GM20000 (cell line): ENCODE measurements at regions not wholly inside any gene's neighbourhood (a gene's known extent, or its start where the extent isn't known, plus 50 kb on each side); places are given as distances from the start of the nearest gene placed in this dataset.

Source experiments
- DNase-seq: peaks from one replicate; pipeline ENCODE4 v3.0.0; 2012; ENCODE audit warnings: low spot score
- CTCF ChIP-seq: IDR thresholded peaks from 2 replicates; pipeline ENCODE4 v1.5.1; 2012; ENCODE audit warnings: mild to moderate bottlenecking, control low read depth; ENCODE audit errors: extremely low read depth, missing control alignments

GRCh38 chr9:1757186-1757585, 258.0 kb upstream of the SMARCA2 start:
- no peak for TF ChIP-seq CTCF
- DNase-seq, result no peak

DNA sequence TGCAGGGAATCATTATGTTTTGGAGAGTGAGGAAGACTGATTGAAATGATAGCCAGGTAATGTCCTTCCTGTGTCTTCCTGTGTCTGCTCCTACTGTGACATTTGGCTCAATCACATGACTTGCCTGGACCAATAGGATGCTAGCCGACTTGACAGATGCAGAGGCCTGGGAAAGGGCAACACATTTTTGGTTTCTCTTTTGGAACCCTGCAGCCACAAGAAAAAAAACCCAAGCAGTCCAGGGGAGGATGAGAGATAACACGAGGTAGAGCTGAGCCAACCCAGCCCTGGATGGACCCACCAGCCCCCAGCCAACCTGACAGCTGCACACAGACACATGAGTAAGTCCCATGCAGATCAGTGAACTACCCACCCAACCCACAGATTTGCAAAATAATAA, 256.1 kb upstream of the SMARCA2 start:
- DNase-seq, result peak; percentile 44
- no peak for TF ChIP-seq CTCF

GRCh38 chr9:1759771-1760300, 255.3 kb upstream of the SMARCA2 start:
- TF ChIP-seq CTCF, result no peak
- DNase-seq, result no peak

- no peak for DNase-seq
Measured at GRCh38 chr9:1761807-1762206, 253.3 kb upstream of the SMARCA2 start.

GRCh38 chr9:1766042-1766441, 249.1 kb upstream of the SMARCA2 start:
- no peak for DNase-seq
- TF ChIP-seq CTCF, result no peak

More at GRCh38 chr9:1761807-1762206, 253.3 kb upstream of the SMARCA2 start:
- no peak for TF ChIP-seq CTCF

DNA sequence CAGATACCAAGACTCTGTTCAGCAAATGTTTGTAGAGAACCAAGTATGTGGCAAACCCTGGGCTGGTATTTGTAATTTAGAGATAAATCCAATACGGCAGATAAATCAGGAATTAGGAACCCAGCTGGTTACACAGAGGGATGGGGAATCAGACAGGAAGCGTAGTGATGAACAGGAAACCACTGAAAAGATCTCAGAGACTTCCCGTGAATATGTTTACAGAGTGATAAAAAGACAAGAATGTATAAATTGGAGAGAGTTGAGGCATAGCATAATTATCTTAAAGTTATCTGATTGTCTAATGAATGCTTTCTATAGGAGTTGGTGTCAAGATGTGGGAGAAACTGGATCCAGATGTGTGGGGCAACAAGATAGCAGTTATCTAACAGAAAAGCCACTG, 246.6 kb upstream of the SMARCA2 start:
- no peak for TF ChIP-seq CTCF
- DNase-seq, result no peak

GRCh38 chr9:1771094-1771789, 243.9 kb upstream of the SMARCA2 start:
- TF ChIP-seq CTCF, result no peak
- DNase-seq, result no peak
